Fibroblast of skin of back (primary cell): ENCODE measurements at regions not wholly inside any gene's neighbourhood (a gene's known extent, or its start where the extent isn't known, plus 50 kb on each side); places are given as distances from the start of the nearest gene placed in this dataset.
A peak's percentile ranks its signal among the peaks of the same experiment; 100 is the strongest.
"Not testable (repeated sequence)": the region's sequence is repeated elsewhere in the genome, so short reads cannot be mapped to it uniquely, and the experiment has no call there.

Experiments used
- DNase-seq: peaks from one replicate; pipeline ENCODE4 v3.0.0-alpha.2; 2013

- DNase-seq, result no peak
Observed at GRCh38 chr7:25722856-25723255, 429.1 kb upstream of the NFE2L3 start.

GRCh38 chr7:25725451-25725850, 426.5 kb upstream of the NFE2L3 start:
- DNase-seq, result peak; percentile 11

- DNase-seq, result no peak
Observed at GRCh38 chr7:25726170-25726780, 425.7 kb upstream of the NFE2L3 start.

GRCh38 chr7:25726781-25727311, 425.2 kb upstream of the NFE2L3 start:
- DNase-seq, result no peak

GRCh38 chr7:25727446-25727845, 424.6 kb upstream of the NFE2L3 start:
- no peak for DNase-seq

- no peak for DNase-seq
Observed at GRCh38 chr7:25727876-25728275, 424.1 kb upstream of the NFE2L3 start.

- DNase-seq, result peak; percentile 10
Observed at GRCh38 chr7:25731068-25731845, 420.7 kb upstream of the NFE2L3 start.

GRCh38 chr7:25731846-25732245, 420.2 kb upstream of the NFE2L3 start:
- no peak for DNase-seq

GRCh38 chr7:25732766-25733217, 419.2 kb upstream of the NFE2L3 start:
- no peak for DNase-seq

- no peak for DNase-seq
Observed at GRCh38 chr7:25735674-25736242, 416.2 kb upstream of the NFE2L3 start.

- no peak for DNase-seq
Observed at GRCh38 chr7:25738528-25738927, 413.5 kb upstream of the NFE2L3 start.

- DNase-seq, result no peak
Observed at GRCh38 chr7:25739143-25739542, 412.9 kb upstream of the NFE2L3 start.

- DNase-seq, result no peak
Observed at GRCh38 chr7:25742316-25742715, 409.7 kb upstream of the NFE2L3 start.

- not testable (repeated sequence) for DNase-seq
Observed at GRCh38 chr7:25743670-25744451, 408.1 kb upstream of the NFE2L3 start.

GRCh38 chr7:25750744-25751508, 401.1 kb upstream of the NFE2L3 start:
- DNase-seq, result no peak

- no peak for DNase-seq
Observed at GRCh38 chr7:25752154-25752553, 399.8 kb upstream of the NFE2L3 start.

- DNase-seq, result no peak
Observed at GRCh38 chr7:25752967-25753791, 398.8 kb upstream of the NFE2L3 start.

GRCh38 chr7:25753837-25754236, 398.2 kb upstream of the NFE2L3 start:
- no peak for DNase-seq

- DNase-seq, result no peak
Observed at GRCh38 chr7:25754333-25754732, 397.7 kb upstream of the NFE2L3 start.

GRCh38 chr7:25754751-25755150, 397.2 kb upstream of the NFE2L3 start:
- DNase-seq, result no peak

GRCh38 chr7:25756601-25757000, 395.4 kb upstream of the NFE2L3 start:
- DNase-seq, result no peak
